ENCODE measurements at regions not wholly inside any gene's neighbourhood (a gene's known extent, or its start where the extent isn't known, plus 50 kb on each side); places are given as distances from the start of the nearest gene placed in this dataset.

GRCh38 chr14:97458661-97459579 is 661.7 kb downstream of the VRK1 start:
- peak; percentile 66 for DNase-seq

- DNase-seq: no peak
Measured at GRCh38 chr14:97462081-97462480, 664.9 kb downstream of the VRK1 start.

GRCh38 chr14:97468220-97468619 is 671.0 kb downstream of the VRK1 start:
- no peak for DNase-seq

- DNase-seq: no peak
Measured at GRCh38 chr14:97477353-97477752, 680.2 kb downstream of the VRK1 start.

GRCh38 chr14:97485201-97485600 is 688.0 kb downstream of the VRK1 start:
- no peak for DNase-seq

GRCh38 chr14:97486601-97487120 is 689.5 kb downstream of the VRK1 start:
- no peak for DNase-seq

GRCh38 chr14:97489750-97490149 is 692.6 kb downstream of the VRK1 start:
- DNase-seq: no peak

- no peak for DNase-seq
Measured at GRCh38 chr14:97490521-97491070, 693.4 kb downstream of the VRK1 start.

GRCh38 chr14:97491697-97492096 is 694.5 kb downstream of the VRK1 start:
- no peak for DNase-seq

GRCh38 chr14:97499790-97500481 is 702.8 kb downstream of the VRK1 start:
- DNase-seq: no peak

- no peak for DNase-seq
Measured at GRCh38 chr14:97506626-97507025, 709.4 kb downstream of the VRK1 start.

GRCh38 chr14:97513891-97514290 is 716.7 kb downstream of the VRK1 start:
- no peak for DNase-seq

- no peak for DNase-seq
Measured at GRCh38 chr14:97517566-97518234, 720.5 kb downstream of the VRK1 start.

- DNase-seq: no peak
Measured at GRCh38 chr14:97523936-97524335, 726.8 kb downstream of the VRK1 start.

- no peak for DNase-seq
Measured at GRCh38 chr14:97524589-97525319, 727.6 kb downstream of the VRK1 start.

GRCh38 chr14:97527993-97528392 is 730.8 kb downstream of the VRK1 start:
- no peak for DNase-seq

- no peak for DNase-seq
Measured at GRCh38 chr14:97532052-97532451, 734.9 kb downstream of the VRK1 start.

GRCh38 chr14:97536421-97536820 is 739.2 kb downstream of the VRK1 start:
- DNase-seq: no peak

GRCh38 chr14:97538749-97539410 is 741.7 kb downstream of the VRK1 start:
- DNase-seq: no peak

GRCh38 chr14:97539411-97539795 is 742.2 kb downstream of the VRK1 start:
- no peak for DNase-seq

GRCh38 chr14:97539884-97540283 is 742.7 kb downstream of the VRK1 start:
- DNase-seq: no peak

GRCh38 chr14:97543221-97543620 is 746.0 kb downstream of the VRK1 start:
- no peak for DNase-seq
